Keratinocyte (primary cell): ENCODE measurements at regions not wholly inside any gene's neighbourhood (a gene's known extent, or its start where the extent isn't known, plus 50 kb on each side); places are given as distances from the start of the nearest gene placed in this dataset.

ENCODE experiments used
- DNase-seq: peaks from one replicate; pipeline ENCODE4 v3.0.0-alpha.2; 2011; ENCODE audit warnings: low read depth, missing footprints, low spot score
- FAIRE-seq: peaks from 2 replicates; lab custom pipeline; 2011; peaks lifted over from hg19 to GRCh38; lab: Jason Lieb, UNC
- H2AFZ ChIP-seq: 2 replicates; pipeline ENCODE4 v1.6.0; 2012; ENCODE audit warnings: low read length, control low read depth, inconsistent platforms; ENCODE audit not compliant: control insufficient read depth
- H3K27ac ChIP-seq: 2 replicates; pipeline ENCODE4 v1.5.1; 2011; ENCODE audit warnings: low read length; ENCODE audit not compliant: control insufficient read depth, insufficient read depth
- H3K27me3 ChIP-seq: 3 replicates; pipeline ENCODE4 v1.6.0; 2011; ENCODE audit warnings: low read length; ENCODE audit not compliant: control insufficient read depth, insufficient read depth; ENCODE audit errors: extremely low read depth
- H3K36me3 ChIP-seq, 2 experiments: 2 replicates in 1 of 2; 3 replicates in 1 of 2; pipeline ENCODE4 v1.5.1; 2011; ENCODE audit warnings: low read length in 2 of 2, mild to moderate bottlenecking in 1 of 2; ENCODE audit not compliant: control insufficient read depth in 2 of 2, insufficient read depth in 2 of 2; ENCODE audit errors: extremely low read depth in 1 of 2
- H3K4me1 ChIP-seq: 3 replicates; pipeline ENCODE4 v1.5.1; 2011; ENCODE audit warnings: low read length; ENCODE audit not compliant: control insufficient read depth, insufficient read depth; ENCODE audit errors: extremely low read depth
- H3K4me2 ChIP-seq: 3 replicates; pipeline ENCODE4 v1.6.0; 2011; ENCODE audit warnings: low read depth, low read length; ENCODE audit not compliant: control insufficient read depth, insufficient read depth; ENCODE audit errors: extremely low read depth
- H3K4me3 ChIP-seq, 3 experiments: fragments of 200-600 bp in 1 of 3; sonication (generic) in 1 of 3; 2 replicates in 2 of 3; 3 replicates in 1 of 3; pipeline ENCODE4 v1.5.1; 2011 to 2016; ENCODE audit warnings: low read length in 3 of 3, mild to moderate bottlenecking in 3 of 3, control low read depth in 2 of 3, inconsistent platforms in 1 of 3, low read depth in 1 of 3, mixed read lengths in 1 of 3, mixed run types in 1 of 3, moderate library complexity in 1 of 3; ENCODE audit not compliant: control insufficient read depth in 2 of 3, insufficient read depth in 2 of 3; ENCODE audit errors: extremely low read depth in 1 of 3
- H3K79me2 ChIP-seq: 2 replicates; pipeline ENCODE4 v1.6.0; 2012; ENCODE audit warnings: low read length; ENCODE audit not compliant: control insufficient read depth, insufficient read depth
- H3K9ac ChIP-seq: 3 replicates; pipeline ENCODE4 v1.6.0; 2011; ENCODE audit warnings: low read length; ENCODE audit not compliant: control insufficient read depth, insufficient read depth; ENCODE audit errors: extremely low read depth
- H3K9me1 ChIP-seq: 3 replicates; pipeline ENCODE4 v1.6.0; 2011; ENCODE audit warnings: low read length; ENCODE audit not compliant: control insufficient read depth, insufficient read depth; ENCODE audit errors: extremely low read depth
- H3K9me3 ChIP-seq: 2 replicates; pipeline ENCODE4 v1.5.1; 2012; ENCODE audit warnings: low read depth, low read length; ENCODE audit not compliant: control insufficient read depth
- H4K20me1 ChIP-seq: 3 replicates; pipeline ENCODE4 v1.6.0; 2011; ENCODE audit warnings: low read length; ENCODE audit not compliant: control insufficient read depth, insufficient read depth; ENCODE audit errors: extremely low read depth
- CTCF ChIP-seq, 3 experiments: IDR thresholded peaks in 1 of 3; conservative IDR thresholded peaks in 1 of 3; optimal IDR thresholded peaks in 1 of 3; 2 replicates in 2 of 3; 3 replicates in 1 of 3; pipeline versions ENCODE3 to v1.5.1; 2011; ENCODE audit warnings: low read length in 3 of 3, mild to moderate bottlenecking in 3 of 3, moderate library complexity in 2 of 3, control low read depth in 1 of 3, inconsistent platforms in 1 of 3; ENCODE audit not compliant: insufficient read depth in 2 of 3; ENCODE audit errors: extremely low read depth in 1 of 3
- EZH2 ChIP-seq: IDR thresholded peaks from one replicate; pipeline ENCODE4 v1.6.1; 2012; ENCODE audit warnings: inconsistent platforms, mild to moderate bottlenecking, low read length, moderate library complexity
- dilution Hi-C: fragments of 300-500 bp; cut with MboI; formaldehyde crosslinking; loops from one replicate; pipeline ENCODE4 v1.7.0; 2020; ENCODE audit warnings: low sequenced_read_pairs; ENCODE audit not compliant: extremely low pct_ligation_motif_present

DNA sequence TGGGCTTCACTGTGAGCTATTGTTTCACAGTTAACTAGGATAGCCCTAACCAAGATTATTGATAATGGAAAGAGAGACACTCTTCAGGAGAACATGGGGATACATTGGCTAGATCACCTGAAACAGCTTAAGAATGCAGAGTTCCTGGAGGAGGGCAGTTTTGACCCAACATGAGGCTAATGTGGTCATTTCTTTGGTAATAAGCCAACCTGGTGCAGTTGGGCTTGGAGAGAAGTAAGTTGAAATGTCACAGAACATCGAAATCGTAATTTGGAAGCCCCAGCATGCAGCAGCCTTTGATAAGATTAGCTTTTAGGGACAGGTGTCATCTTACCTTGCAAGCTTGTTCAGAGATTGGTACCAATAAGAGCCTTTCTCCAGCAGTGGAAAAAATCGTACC, 556.6 kb upstream of the GOT2 start:
- Histone ChIP-seq H3K79me2 (no peaks in the 10 kb centered on the region), H3K9ac (no peak overlapping the region), H3K4me1 (no peaks in the 10 kb centered on the region), H4K20me1 (no peaks in the 10 kb centered on the region), H2AFZ (no peak overlapping the region), H3K4me2 (no peak overlapping the region), H3K27ac (no peak overlapping the region), H3K4me3 (no peak overlapping the region), H3K27me3 (no peaks in the 10 kb centered on the region), H3K36me3 (no peaks in the 10 kb centered on the region), H3K9me3 (no peaks in the 10 kb centered on the region), H3K9me1 (no peaks in the 10 kb centered on the region)
- TF ChIP-seq CTCF (optimal IDR thresholded peaks at IDR 0.05 in 1 of 3, IDR thresholded peaks at IDR 0.05 in 1 of 3, conservative IDR thresholded peaks at IDR 0.05 in 1 of 3; ENCODE audit: extremely low read depth in 1 of 3, insufficient read depth in 2 of 3, low read length in 3 of 3) (no peak), EZH2 (no peak)
- FAIRE-seq (no peak), DNase-seq (no peak)
- dilution Hi-C loops: no loop called here

DNA sequence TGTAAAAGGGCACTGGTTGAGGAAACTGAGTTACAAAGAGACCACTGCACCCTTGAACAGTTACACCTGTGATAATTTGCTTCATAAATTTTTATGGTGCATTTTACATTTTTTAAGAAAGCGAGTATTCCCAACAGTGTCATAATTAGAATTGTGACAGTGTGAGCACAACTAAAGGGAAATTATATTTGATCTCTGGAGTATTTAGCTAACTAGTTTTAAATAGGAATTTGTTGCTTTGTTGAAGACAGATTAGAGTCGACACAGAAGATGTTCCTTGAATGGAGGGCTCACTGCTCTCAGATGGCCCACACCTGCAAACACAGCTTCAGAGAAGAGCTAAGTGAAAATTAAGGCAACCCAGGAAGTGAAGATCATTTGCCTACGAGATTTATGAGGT, 555.0 kb upstream of the GOT2 start:
- dilution Hi-C loops: no loop called here
- Histone ChIP-seq H3K9me3 (no peaks in the 10 kb centered on the region), H3K79me2 (no peaks in the 10 kb centered on the region), H3K9ac (no peak overlapping the region), H3K27ac (no peak overlapping the region), H3K27me3 (no peaks in the 10 kb centered on the region), H3K9me1 (no peaks in the 10 kb centered on the region), H3K4me3 (no peak overlapping the region), H2AFZ (no peak overlapping the region), H3K36me3 (no peaks in the 10 kb centered on the region), H3K4me2 (no peak overlapping the region), H3K4me1 (no peaks in the 10 kb centered on the region), H4K20me1 (no peaks in the 10 kb centered on the region)
- TF ChIP-seq CTCF (optimal IDR thresholded peaks at IDR 0.05 in 1 of 3, IDR thresholded peaks at IDR 0.05 in 1 of 3, conservative IDR thresholded peaks at IDR 0.05 in 1 of 3; ENCODE audit: extremely low read depth in 1 of 3, insufficient read depth in 2 of 3, low read length in 3 of 3): no peak
- TF ChIP-seq EZH2: no peak
- no peak for DNase-seq
- no peak for FAIRE-seq
